Motor neuron (in vitro differentiated cells): ENCODE measurements at regions not wholly inside any gene's neighbourhood (a gene's known extent, or its start where the extent isn't known, plus 50 kb on each side); places are given as distances from the start of the nearest gene placed in this dataset.
"Not testable (repeated sequence)": the region's sequence is repeated elsewhere in the genome, so short reads cannot be mapped to it uniquely, and the experiment has no call there.

Source experiments
- ATAC-seq, 8 experiments: fragments of 200-7000 bp; cut with Tn5 transposase; replicated peaks in 6 of 8; 2 replicates each; pipeline ENCODE4 v1.8.0; 2021; ENCODE audit warnings: mild to moderate bottlenecking in 8 of 8, moderate library complexity in 8 of 8
- H3K27ac ChIP-seq, 2 donors: fragments of 250-450 bp; sonication (Bioruptor Pico); 2 replicates each; pipeline ENCODE4 v1.9.0; 2021; ENCODE audit warnings: antibody characterized with exemption in 2 of 2, mild to moderate bottlenecking in 2 of 2, moderate library complexity in 1 of 2
- H3K4me1 ChIP-seq, 2 donors: fragments of 250-450 bp; sonication (Bioruptor Pico); replicated peaks in 1 of 2; 2 replicates each; pipeline ENCODE4 v1.6.1; 2021; ENCODE audit warnings: antibody characterized with exemption in 2 of 2, mild to moderate bottlenecking in 2 of 2, moderate library complexity in 1 of 2
- H3K4me3 ChIP-seq, 5 donors: fragments of 250-450 bp; sonication (Bioruptor Pico); 2 replicates each; pipeline ENCODE4 v1.9.0; 2021; ENCODE audit warnings: antibody characterized with exemption in 5 of 5, mild to moderate bottlenecking in 5 of 5, moderate library complexity in 4 of 5
- WGBS, 10 experiments: fragments of 450-650 bp; shearing (Covaris generic); methylation state at CpG; one replicate each; pipeline ENCODE4 v1.0.0; 2022; 5-methylcytosine and 5-hydroxymethylcytosine counted together
- in situ Hi-C, 9 experiments: fragments of 400-800 bp; cut with MboI; loops; one replicate each; pipeline ENCODE4 v1.15.0; 2021; ENCODE audit warnings: low sequenced_read_pairs in 9 of 9, low pct_unique_long_range_greater_than_20kb in 2 of 9; ENCODE audit not compliant: unreplicated experiment in 9 of 9

- ATAC-seq, in situ Hi-C loops, H3K4me3 ChIP-seq, H3K4me1 ChIP-seq, H3K27ac ChIP-seq: not testable (repeated sequence)
- 100% methylated on average over 1 of the region's 5 CpGs; no CpG with 5 or more reads in 8 of the 10 experiments for WGBS, 10 experiments
Observed at GRCh38 chr2:131803237-131803636, 275.5 kb downstream of the CCDC74A start.

DNA sequence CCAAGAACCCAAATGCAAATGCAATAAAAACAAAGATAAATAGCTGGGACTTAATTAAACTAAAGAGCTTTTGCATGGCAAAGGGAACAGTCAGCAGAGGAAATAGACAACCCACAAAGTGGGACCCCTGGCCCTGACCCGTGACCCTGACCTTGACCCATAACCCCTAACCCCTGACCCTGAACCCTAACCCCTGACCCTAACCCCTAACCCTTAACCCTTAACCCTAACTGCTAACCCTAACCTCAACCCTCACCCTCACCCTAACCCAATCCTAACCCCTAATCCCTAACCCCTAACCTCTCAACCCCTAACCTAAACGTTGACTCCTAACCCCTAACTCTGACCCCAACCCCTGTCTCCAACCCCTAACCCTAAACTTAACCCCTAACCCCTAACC is 284.9 kb downstream of the CCDC74A start:
- H3K27ac ChIP-seq, H3K4me3 ChIP-seq, ATAC-seq, H3K4me1 ChIP-seq, in situ Hi-C loops: not testable (repeated sequence)
- 0 to 100% methylated on average over 1 of the region's 2 CpGs; no CpG with 5 or more reads in 8 of the 10 experiments for WGBS, 10 experiments

DNA sequence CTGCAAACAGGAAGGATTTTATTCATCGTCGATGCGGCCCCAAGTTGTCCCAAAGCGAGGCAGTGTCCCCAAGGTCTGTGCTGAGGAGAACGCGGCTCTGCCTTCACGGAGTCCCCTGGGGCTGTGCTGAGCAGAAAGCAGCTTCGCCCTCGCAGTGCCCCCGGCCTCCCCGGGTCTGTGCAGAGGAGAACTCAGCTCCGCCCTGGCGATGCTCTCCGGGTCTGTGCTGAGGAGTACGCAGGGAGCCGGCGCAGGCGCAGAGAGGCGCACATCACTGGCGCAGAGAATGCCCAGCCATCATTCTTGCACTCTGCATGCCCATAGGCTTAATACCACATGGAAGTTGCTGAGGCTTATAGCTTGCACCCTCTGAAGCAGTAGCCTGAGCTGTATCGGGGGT is 285.7 kb downstream of the CCDC74A start:
- ATAC-seq, H3K4me3 ChIP-seq, in situ Hi-C loops, H3K4me1 ChIP-seq, H3K27ac ChIP-seq: not testable (repeated sequence)
- 71 to 100% (median 96%) methylated on average over 1 to 14 of the region's 21 CpGs; no CpG with 5 or more reads in 5 of the 10 experiments for WGBS, 10 experiments

DNA sequence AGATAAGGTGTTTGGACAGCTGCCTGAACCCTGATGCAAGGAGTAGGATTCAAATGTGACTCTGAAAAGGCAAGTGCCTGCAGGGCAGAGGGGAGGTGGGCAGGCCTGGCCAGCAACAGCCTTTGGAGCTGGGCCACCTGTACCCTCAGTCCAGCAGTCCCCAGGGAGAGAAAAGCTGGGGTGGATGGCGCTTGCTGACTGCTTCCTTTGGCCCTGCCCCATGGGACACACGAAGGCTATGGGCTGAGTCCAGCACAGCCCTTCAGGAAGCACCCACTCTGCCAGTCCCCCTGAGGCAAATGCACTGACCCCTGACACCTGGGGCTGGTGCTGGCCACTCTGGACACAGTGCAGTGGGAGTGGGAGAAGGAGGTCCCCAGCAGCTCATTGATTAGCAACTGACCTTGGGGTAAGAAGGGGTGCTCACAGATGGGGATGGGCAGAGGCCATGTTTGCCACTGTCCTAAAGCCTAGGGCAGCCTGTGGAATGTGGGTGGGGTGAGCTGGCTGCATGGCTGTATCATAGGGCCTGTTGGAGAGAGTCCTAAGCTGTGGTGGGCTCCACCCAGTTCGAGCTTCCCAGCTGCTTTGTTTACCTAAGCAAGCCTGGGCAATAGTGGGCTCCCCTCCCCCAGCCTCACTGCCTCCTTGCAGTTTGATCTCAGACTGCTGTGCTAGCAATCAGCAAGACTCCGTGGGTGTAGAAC is 290.7 kb downstream of the CCDC74A start:
- peak in 3 of 8 experiments; percentile 25 to 85 (median 57) for ATAC-seq
- H3K27ac ChIP-seq, H3K4me3 ChIP-seq, H3K4me1 ChIP-seq, in situ Hi-C loops: not testable (repeated sequence)
- 0 to 75% methylated on average over 1 to 2 of the region's 4 CpGs; no CpG with 5 or more reads in 8 of the 10 experiments for WGBS, 10 experiments

DNA sequence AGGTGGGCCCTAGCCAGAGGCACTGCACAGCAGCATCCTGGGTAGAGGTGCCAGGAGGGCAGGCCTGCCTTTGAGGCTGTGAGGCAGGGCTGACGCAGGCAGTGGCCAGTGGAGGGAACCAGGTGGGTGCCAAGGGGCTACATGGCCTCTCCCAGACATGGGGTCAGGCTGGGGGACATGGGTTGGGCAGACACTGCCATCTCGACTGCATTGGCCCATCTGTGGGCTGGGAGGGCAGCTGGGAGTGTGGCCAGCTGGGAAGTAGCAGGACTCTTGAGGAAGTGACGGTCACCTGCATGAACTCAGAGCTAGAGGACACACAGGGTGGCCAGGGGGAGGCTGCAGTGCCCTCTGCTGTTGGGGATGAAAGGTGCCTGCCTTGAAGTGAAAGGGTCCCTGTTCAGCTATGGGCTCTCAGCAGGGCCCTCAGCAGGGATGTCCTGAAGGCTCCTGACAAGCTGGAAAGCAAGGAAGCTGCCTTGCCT is 294.6 kb downstream of the CCDC74A start:
- no CpG with 5 or more reads among the region's 3 CpGs for WGBS, 10 experiments
- ATAC-seq, H3K4me3 ChIP-seq, H3K4me1 ChIP-seq, in situ Hi-C loops, H3K27ac ChIP-seq: not testable (repeated sequence)

GRCh38 chr2:131823058-131823457 is 295.4 kb downstream of the CCDC74A start:
- H3K4me1 ChIP-seq, in situ Hi-C loops, ATAC-seq, H3K4me3 ChIP-seq, H3K27ac ChIP-seq: not testable (repeated sequence)
- WGBS, 10 experiments: 100% methylated on average over 1 of the region's 2 CpGs; no CpG with 5 or more reads in 9 of the 10 experiments

DNA sequence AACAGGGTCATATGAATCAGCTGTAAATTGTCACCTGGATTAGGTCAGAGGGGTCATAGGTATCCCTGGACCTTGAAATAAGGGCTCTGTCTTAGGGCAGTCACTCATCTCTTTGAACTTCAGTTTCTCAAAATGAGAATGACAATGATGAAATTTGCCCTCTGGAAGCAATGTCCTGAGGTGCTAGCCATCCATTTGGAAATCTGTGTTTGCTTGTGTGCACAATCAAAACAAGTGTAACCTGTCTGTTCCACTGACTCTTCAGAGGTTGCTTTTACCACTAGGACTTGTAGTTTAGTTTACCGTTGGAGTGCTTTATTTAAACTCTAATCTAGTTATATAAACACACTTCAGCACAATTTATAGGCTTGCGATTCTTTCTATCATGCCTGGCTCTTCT is 297.3 kb downstream of the CCDC74A start:
- ATAC-seq, H3K4me1 ChIP-seq, H3K4me3 ChIP-seq, in situ Hi-C loops, H3K27ac ChIP-seq: not testable (repeated sequence)
- WGBS, 10 experiments: 20 to 100% (median 83%) methylated on average over 1 to 2 of the region's 2 CpGs; no CpG with 5 or more reads in 1 of the 10 experiments

- Histone ChIP-seq H3K4me1 (no peaks in the 10 kb centered on the region), H3K4me3 (no peak overlapping the region), H3K27ac (no peak overlapping the region)
- in situ Hi-C loops: no loop called here
- WGBS, 10 experiments: 94 to 97% (median 96%) methylated on average over 4 to 21 of the region's 56 CpGs; no CpG with 5 or more reads in 5 of the 10 experiments
- ATAC-seq: no peak
Observed at GRCh38 chr2:131827481-131828163, 299.9 kb downstream of the CCDC74A start.

DNA sequence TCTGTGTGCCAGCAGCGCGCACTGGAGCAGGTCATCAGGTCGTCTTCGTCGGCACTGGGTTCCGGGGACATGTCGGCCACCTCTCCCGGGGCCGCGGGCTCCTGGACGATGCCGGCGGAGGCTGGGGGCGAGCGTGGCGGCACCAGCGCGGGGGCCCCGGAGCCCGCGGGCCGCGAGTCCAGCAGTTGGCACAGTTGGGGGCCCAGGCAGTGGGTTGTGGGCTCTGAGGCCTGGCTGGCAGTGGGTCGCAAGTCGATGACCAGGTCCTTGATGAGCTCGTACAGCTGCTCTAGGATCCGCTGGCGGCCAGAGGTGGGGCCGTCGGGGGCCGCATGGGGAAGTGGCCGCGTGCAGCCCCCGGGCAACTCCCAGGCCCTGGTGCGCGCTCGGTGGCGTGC is 300.5 kb downstream of the CCDC74A start:
- H3K27ac ChIP-seq: no peak overlapping the region
- no peak for ATAC-seq
- no peaks in the 10 kb centered on the region for H3K4me1 ChIP-seq
- 100% methylated on average over 7 of the region's 38 CpGs; no CpG with 5 or more reads in 9 of the 10 experiments for WGBS, 10 experiments
- in situ Hi-C loops: no loop called here
- no peak overlapping the region for H3K4me3 ChIP-seq

- H3K4me3 ChIP-seq, H3K4me1 ChIP-seq, in situ Hi-C loops, ATAC-seq, H3K27ac ChIP-seq: not testable (repeated sequence)
- 81 to 95% (median 94%) methylated on average over 6 to 25 of the region's 72 CpGs; no CpG with 5 or more reads in 7 of the 10 experiments for WGBS, 10 experiments
Observed at GRCh38 chr2:131828633-131829455, 301.2 kb downstream of the CCDC74A start.

GRCh38 chr2:131829456-131830241 is 302.0 kb downstream of the CCDC74A start:
- 0 to 10% methylated on average over 2 of the region's 101 CpGs; no CpG with 5 or more reads in 8 of the 10 experiments for WGBS, 10 experiments
- H3K27ac ChIP-seq, H3K4me1 ChIP-seq, in situ Hi-C loops: not testable (repeated sequence)
- peak overlapping the region in 3 of 5 donors; percentile 12 to 15 (median 13) for H3K4me3 ChIP-seq
- peak in 2 of 8 experiments; percentile 7 to 24 for ATAC-seq

DNA sequence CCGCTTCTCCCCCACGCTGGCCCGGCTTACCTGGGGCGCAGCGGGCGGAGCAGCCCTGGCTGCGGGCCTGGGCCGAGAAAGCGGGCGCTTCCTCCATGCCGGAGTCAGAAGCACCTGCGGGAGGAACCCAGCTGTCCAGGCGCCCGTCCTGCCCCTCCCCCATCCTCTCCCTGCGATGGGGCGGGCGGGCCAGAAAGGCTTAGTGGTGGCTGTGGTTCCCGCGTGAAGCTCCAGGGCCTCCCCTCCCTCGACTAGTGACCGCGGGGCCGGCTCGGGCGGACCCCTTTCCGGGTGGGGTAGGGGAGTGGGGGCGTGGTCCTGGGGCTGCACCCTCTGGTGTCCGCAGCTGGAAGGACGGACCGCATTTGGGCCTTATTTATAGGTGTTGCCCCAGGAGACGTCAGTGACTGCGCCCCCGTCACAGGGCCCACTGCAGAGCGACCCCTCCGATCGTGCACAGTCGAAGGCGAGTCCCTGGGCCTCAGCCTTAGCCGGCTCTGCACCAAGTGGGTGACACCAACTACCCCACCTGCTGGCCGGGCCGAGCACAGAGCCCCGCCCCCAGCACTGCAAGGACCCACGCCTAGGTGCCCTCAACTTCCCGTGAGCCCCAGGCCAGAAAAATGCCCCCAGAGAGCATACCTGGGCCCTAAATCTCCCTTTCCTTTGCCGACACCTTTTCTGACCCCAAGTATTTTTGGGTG is 302.7 kb downstream of the CCDC74A start:
- H3K27ac ChIP-seq, in situ Hi-C loops, H3K4me1 ChIP-seq: not testable (repeated sequence)
- peak overlapping the region in 1 of 5 donors; percentile 13 for H3K4me3 ChIP-seq
- peak in 1 of 8 experiments; percentile 50 for ATAC-seq
- WGBS, 10 experiments: 80% methylated on average over 2 of the region's 45 CpGs; no CpG with 5 or more reads in 9 of the 10 experiments
